ENCODE measurements at regions not wholly inside any gene's neighbourhood (a gene's known extent, or its start where the extent isn't known, plus 50 kb on each side); places are given as distances from the start of the nearest gene placed in this dataset.

- Histone ChIP-seq H3K4me3 (no peak overlapping the region), H3K9me3 (no peaks in the 10 kb centered on the region), H3K4me1 (no peaks in the 10 kb centered on the region), H3K36me3 (no peaks in the 10 kb centered on the region), H3K27ac (no peak overlapping the region), H3K27me3 (no peaks in the 10 kb centered on the region)
- TF ChIP-seq, protein P1, sequence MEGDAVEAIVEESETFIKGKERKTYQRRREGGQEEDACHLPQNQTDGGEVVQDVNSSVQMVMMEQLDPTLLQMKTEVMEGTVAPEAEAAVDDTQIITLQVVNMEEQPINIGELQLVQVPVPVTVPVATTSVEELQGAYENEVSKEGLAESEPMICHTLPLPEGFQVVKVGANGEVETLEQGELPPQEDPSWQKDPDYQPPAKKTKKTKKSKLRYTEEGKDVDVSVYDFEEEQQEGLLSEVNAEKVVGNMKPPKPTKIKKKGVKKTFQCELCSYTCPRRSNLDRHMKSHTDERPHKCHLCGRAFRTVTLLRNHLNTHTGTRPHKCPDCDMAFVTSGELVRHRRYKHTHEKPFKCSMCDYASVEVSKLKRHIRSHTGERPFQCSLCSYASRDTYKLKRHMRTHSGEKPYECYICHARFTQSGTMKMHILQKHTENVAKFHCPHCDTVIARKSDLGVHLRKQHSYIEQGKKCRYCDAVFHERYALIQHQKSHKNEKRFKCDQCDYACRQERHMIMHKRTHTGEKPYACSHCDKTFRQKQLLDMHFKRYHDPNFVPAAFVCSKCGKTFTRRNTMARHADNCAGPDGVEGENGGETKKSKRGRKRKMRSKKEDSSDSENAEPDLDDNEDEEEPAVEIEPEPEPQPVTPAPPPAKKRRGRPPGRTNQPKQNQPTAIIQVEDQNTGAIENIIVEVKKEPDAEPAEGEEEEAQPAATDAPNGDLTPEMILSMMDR (IDR thresholded peaks at IDR 0.05): no peak
- TF ChIP-seq POLR2A (IDR thresholded peaks at IDR 0.05) (no peak), EP300 (IDR thresholded peaks at IDR 0.05) (no peak), POLR2AphosphoS5 (IDR thresholded peaks at IDR 0.05) (no peak)
- 86% methylated on average over 2 of the region's 2 CpGs for WGBS, 2 donors (ENCODE audit: low coverage in 1 of 2)
- no peak for ATAC-seq
Measured at GRCh38 chr5:87116825-87117512, 150.7 kb upstream of the RASA1 start.

DNA sequence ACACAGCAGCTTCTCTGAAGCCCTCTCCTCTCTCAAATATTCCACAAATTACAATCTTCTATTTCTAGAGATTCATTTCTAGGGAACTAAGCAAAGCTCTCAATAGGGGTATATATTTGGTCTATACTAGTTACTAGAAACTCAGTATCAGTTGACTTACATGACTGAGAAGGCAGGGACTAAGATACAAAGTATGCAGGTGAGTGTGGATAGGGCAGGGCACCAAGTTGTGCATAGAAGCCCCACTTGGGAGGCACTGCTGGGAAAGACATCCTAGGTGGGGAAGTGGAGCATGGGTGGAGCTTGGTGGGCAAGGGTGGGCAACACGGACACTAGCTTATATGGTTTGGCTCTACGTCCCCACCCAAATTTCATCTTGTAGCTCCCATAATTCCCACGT, 148.1 kb upstream of the RASA1 start:
- no peaks in the 10 kb centered on the region for H3K4me1 ChIP-seq
- 83 to 92% methylated on average over 2 to 3 of the region's 3 CpGs for WGBS, 2 donors (ENCODE audit: low coverage in 1 of 2)
- H3K27ac ChIP-seq: no peak overlapping the region
- H3K27me3 ChIP-seq: no peaks in the 10 kb centered on the region
- H3K36me3 ChIP-seq: no peaks in the 10 kb centered on the region
- no peak for TF ChIP-seq POLR2A (IDR thresholded peaks at IDR 0.05)
- TF ChIP-seq EP300 (IDR thresholded peaks at IDR 0.05): no peak
- no peak for TF ChIP-seq POLR2AphosphoS5 (IDR thresholded peaks at IDR 0.05)
- TF ChIP-seq, protein P1 (IDR thresholded peaks at IDR 0.05): no peak
- H3K4me3 ChIP-seq: no peak overlapping the region
- no peak for ATAC-seq
- H3K9me3 ChIP-seq: no peaks in the 10 kb centered on the region

DNA sequence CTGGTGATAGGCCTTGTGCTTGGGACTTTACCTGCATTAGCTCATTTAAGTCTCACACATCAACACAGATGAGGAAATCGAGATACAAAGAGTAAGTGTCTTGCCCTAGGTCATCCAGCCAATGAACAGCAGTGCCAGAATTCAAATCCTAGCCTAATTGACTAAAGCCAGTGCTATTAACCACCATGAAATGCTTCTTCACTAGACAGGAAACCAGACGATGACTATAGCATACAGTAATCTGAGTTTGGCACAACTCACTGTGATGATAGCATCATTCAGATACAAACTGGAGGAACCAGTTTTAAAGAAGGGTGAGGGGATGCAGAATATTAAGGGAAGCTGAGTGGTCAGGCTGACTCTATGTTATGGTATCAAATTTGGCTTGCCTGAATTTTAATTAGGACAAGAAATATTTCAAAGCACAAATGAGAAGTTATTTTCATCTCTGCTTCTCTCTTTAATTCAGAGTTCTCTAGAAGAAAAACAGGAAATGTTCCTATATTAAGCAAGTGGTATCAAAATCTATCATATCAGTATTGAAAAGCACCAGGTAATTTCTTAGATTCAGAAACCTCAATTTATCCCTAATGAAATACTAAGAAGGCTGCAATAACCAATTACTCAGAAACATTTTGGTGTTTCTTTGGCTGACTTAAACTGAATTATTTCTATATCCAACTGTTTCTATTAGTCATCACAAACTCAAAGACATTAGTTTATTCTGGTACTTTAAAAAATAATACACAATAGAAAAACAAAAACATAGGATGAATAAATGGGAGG, 147.0 kb upstream of the RASA1 start:
- Histone ChIP-seq H3K36me3 (no peaks in the 10 kb centered on the region), H3K9me3 (no peaks in the 10 kb centered on the region), H3K4me1 (no peaks in the 10 kb centered on the region), H3K27ac (no peak overlapping the region), H3K27me3 (no peaks in the 10 kb centered on the region), H3K4me3 (no peak overlapping the region)
- WGBS, 2 donors (ENCODE audit: low coverage in 1 of 2): 26 to 39% methylated on average over 2 of the region's 2 CpGs
- TF ChIP-seq EP300 (IDR thresholded peaks at IDR 0.05) (no peak), POLR2A (IDR thresholded peaks at IDR 0.05) (no peak), POLR2AphosphoS5 (IDR thresholded peaks at IDR 0.05) (no peak)
- TF ChIP-seq, protein P1 (IDR thresholded peaks at IDR 0.05): no peak
- no peak for ATAC-seq

- peak; percentile 39 for ATAC-seq
- no peaks in the 10 kb centered on the region for H3K36me3 ChIP-seq
- no peak for TF ChIP-seq POLR2A (IDR thresholded peaks at IDR 0.05)
- no peak for TF ChIP-seq EP300 (IDR thresholded peaks at IDR 0.05)
- TF ChIP-seq POLR2AphosphoS5 (IDR thresholded peaks at IDR 0.05): no peak
- TF ChIP-seq, protein P1 (IDR thresholded peaks at IDR 0.05): no peak
- no peaks in the 10 kb centered on the region for H3K9me3 ChIP-seq
- H3K4me1 ChIP-seq: no peaks in the 10 kb centered on the region
- H3K4me3 ChIP-seq: no peak overlapping the region
- WGBS, 2 donors (ENCODE audit: low coverage in 1 of 2): 58 to 67% methylated on average over 5 of the region's 5 CpGs
- no peak overlapping the region for H3K27ac ChIP-seq
- H3K27me3 ChIP-seq: no peaks in the 10 kb centered on the region
Measured at GRCh38 chr5:87121304-87122150, 146.2 kb upstream of the RASA1 start.
